ENCODE measurements at regions not wholly inside any gene's neighbourhood (a gene's known extent, or its start where the extent isn't known, plus 50 kb on each side); places are given as distances from the start of the nearest gene placed in this dataset.
A peak's percentile ranks its signal among the peaks of the same experiment; 100 is the strongest.
"Not testable (repeated sequence)": the region's sequence is repeated elsewhere in the genome, so short reads cannot be mapped to it uniquely, and the experiment has no call there.

DNA sequence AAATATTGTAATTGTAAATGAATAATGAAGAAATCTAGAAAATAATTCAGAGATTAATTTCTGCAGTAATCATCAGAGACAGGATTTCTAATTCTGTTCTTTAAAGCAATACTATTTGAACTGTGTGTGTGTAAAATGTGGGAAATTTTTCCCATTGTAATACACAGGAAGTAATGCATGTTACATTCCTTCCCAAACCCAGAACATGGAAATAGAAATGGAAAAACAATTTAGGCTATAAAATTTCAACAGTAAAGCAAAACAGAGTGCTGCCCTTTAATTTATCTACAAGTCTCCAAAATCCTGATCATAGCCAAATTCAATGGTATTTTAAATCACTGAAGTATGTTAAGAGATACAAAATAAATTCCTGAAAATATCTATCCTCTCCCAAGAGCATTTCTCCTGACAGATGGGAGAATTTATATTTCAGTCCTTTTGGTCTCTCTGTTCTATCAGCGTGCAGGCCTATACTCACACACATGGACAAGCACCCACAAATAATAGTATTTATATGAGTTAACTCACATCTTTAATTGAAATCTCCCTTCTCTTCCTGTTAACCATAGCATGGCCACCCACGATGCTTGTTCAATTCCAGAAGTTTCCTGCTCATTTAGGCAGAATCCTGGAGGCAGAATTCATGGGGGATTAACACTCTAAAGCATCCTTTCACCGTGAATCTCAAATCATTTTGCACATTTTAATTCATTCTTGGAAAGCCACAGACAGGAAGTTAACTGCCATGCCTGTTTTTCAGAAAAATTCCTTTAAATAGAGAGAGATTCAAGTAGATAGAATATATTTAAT is 1465.4 kb upstream of the FLRT2 start:
- no peak for FAIRE-seq

DNA sequence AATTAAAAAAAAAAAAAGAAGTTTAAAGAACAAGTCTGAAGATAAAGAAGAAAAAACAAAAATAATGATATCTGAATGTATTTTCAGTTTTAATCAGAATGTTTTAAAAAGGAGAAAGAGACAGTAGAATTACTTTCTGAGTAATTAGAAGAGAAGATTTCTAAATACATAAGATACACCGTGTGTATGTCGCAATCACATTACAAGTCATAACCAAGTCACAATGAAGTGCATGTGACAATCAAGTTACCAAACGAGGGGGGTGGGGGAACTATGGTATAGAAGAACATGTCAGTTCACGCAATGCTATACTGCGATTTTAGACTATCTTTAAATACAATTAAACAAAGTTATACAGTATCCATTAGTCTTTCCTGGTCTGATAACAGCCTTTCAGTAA is 1464.1 kb upstream of the FLRT2 start:
- no peak for FAIRE-seq

DNA sequence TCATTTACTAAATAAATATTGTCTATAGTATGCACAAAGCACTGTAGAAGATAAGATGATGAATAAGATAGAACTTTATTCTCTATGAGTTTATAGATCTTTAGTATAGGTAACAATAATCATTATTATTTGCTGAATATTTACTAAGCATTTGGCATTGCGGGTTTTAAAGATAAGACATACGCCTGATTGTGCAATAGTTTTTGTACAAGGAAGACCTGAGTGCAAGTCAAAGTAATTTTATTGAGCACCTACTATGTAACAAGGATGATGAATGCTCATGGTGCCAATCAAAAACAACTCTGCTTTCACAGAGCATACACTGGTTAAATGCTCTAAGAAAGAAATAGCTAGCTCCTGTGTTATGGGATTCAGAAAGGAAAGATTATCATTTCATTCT is 1461.7 kb upstream of the FLRT2 start:
- no peak for FAIRE-seq

DNA sequence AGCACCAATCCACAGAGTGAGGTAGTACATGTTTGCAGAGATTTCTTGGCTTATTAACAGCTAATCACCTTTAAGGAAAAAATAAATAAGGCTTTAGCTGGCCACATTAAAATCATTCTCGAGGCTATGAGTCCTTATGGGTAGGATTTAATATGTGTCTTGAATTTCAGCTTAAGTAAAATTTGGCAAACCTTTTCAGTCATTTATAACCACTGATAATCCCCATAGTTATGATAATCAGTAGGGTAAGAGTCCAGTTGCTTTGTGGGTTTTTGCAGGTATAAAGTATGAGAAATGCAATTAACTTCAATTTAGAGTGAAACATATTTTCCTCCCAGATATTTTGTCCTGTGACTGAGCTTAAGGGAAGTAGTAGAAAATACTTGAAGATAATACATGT is 1458.9 kb upstream of the FLRT2 start:
- no peak for FAIRE-seq

DNA sequence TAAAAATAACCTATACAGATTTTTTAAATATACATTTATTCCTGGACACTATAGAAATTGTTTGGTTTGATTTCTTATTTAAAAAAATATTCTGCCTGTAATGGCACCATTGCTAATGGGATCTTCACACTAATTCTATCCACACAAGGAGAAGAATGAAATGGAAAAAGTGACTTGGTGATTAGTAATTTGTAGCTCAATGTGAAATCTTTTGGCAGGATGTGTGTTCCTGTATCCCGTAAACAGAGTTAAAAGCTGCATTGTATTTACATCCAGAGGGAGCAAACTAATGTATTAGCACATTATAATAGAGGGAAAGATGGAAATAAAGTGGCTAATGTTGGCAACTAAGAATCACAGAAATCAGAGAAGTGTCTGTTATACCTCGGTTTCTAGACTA is 1455.3 kb upstream of the FLRT2 start:
- no peak for FAIRE-seq

DNA sequence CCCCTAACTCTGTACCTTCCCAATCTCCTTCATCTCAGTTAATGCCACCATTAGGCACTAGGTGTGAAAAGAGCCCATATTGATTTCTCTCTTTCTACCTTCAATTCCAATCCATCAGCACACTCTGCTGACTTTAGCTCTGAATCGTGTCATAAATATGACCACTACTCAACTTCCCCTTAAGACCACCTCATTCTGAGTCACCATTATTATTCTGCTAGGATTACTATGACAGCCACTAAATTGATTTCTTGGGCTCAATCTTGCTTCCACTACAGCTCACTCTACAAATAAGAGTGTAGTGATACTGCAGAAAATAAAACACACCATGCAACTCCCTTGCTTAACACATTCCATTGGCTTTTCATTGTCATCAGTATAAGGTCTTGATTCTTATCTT is 1449.0 kb upstream of the FLRT2 start:
- no peak for FAIRE-seq

DNA sequence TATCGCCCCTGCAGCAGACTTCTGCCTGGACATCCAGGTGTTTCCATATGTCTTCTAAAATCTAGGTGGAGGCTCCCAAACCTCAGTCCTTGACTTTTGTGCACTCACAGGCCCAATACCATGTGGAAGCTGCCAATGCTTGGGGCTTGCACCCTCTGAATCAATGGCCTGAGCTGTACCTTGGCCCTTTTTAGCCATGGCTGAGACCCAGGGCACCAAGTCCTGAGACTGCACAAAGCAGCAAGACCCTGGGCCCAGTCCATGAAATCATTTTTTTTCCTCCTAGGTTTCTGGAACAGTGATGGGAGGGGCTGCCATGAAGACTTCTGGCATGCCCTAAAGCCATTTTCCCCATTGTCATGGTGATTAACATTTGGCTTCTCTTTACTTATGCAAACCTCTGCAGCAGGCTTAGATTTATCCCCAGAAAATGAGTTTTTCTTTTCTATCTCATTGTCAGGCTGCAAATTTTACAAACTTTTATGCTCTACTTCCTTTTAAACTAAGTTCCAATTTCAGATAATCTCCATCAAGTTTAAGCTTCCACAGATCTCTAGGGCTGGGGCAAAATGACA is 1445.8 kb upstream of the FLRT2 start:
- FAIRE-seq, result no peak

DNA sequence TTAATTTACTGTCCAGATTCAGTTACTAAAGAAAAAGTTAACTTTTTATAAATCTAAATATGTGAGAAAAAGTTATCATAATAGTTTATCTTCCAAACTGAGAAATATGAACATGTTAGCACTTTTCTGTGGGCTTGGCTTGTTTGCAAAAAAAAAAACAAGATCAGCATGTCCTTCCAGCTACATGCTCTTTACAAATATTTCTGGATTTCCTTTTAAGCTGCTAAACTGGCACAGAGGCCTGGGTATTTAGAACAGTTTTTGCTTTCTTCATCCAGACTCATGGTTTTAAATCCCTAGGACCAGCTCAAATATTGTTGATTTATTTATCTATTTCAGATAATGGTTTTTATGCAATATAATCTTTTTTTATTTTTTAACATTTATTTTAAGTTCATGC is 1444.5 kb upstream of the FLRT2 start:
- no peak for FAIRE-seq

DNA sequence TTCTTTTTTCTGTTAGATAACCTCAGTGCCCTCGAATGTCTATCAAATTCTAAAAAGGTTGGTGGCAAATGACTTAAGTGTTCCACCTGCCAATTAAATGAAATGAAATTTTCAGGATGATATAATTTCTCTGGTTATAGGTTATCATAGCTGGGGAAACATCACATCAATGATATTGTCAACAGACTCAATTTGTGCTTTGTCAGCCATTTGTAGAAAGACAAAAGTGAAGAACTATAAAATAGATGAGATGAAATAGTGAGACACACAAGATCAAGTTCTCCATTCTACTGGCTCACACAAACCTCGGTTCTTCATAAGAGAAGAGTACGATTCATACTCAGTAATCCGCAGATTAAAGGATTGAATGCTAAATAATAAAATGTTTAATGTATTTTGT is 1443.2 kb upstream of the FLRT2 start:
- no peak for FAIRE-seq

DNA sequence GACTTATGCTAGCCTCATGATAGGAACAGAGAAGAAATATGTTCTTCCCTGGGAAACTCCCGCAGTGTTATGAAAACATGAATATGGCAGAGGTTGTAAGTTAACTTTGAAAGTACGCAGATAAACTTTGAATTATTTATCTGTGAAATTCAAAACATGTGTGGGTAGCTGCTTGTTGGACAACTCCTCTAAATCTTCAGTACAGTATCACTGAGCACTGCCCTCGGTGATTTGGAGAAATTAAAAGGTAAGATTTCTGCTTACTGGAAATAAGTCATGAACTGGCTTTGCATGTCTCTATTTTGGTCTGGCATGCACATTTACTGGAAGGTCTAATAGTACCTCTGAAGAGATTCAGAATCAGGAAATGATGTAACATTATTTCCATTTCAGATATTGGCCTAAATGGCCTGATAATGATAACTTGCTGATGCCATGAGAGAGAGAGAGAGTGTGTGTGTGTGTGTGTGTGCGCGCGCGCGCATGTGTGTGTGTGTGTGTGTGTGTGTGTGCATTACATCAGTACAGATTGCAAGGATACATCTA is 1441.9 kb upstream of the FLRT2 start:
- FAIRE-seq, result peak; percentile 98

DNA sequence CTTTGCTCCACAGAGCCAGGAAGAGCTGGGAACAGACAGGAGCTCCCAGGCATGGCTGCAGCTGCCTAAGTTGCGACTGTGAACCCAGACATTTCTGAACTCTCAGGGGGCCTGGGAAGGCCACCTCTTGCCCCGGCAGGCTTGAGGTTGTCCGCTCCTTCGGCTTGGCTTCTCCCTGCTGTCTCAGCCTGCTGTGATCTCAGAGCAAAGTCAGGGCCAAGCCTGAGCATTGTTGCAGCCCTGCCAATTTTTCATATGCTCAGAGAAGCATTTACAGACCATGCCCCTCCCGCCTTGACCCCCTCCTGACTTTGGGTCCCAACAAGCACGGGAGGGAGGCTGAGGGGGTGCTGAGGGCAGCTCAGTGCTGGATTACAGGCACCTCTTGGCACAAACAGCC is 1439.1 kb upstream of the FLRT2 start:
- no peak for FAIRE-seq

DNA sequence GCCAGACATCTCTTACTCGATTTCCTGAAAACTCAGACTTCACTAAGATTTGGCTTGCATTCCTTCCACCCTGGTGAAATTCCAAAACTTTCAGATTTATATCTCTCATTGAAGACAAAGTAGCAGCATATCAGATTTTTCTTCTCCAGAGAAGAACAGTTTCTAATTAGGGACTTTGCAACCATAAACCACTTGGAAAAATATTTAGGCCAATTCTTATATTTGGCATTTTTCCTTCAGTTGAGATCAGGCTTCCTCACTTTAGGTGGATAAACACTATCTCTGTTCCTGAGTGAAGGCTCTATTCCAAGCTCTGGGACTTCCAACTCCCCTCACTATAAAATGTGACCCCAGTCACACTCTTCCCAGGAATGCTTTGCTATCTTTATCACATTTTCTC is 1434.3 kb upstream of the FLRT2 start:
- FAIRE-seq, result peak; percentile 58

DNA sequence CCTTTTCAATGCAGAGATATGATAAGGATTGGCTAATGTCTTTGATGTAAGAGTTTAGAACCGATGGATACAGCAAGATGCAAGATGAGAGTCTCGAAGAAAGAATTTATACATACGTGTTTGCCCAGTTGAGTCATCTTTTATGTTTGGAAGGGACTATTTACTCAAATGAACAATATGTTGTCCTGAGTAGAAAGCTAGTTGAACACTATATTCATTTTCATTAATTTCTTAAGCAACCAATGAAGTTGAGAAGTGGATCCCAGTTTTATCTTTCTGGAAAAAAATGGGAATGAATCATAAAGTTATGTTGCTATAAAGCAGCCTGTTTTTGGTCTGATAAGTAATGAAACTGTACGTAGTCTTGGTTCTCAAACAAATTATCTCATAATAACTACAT is 1431.7 kb upstream of the FLRT2 start:
- FAIRE-seq, result no peak

DNA sequence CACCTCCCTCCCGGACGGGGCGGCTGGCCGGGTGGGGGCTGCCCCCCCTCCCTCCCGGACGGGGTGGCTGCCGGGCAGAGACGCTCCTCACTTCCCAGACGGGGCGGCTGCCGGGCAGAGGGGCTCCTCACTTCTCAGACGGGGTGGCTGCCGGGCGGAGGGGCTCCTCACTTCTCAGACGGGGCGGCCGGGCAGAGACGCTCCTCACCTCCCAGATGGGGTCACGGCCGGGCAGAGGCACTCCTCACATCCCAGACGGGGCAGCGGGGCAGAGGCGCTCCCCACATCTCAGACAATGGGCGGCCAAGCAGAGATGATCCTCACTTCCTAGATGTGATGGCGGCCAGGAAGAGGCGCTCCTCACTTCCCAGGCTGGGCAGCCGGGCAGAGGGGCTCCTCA is 1430.4 kb upstream of the FLRT2 start:
- FAIRE-seq, result not testable (repeated sequence)

DNA sequence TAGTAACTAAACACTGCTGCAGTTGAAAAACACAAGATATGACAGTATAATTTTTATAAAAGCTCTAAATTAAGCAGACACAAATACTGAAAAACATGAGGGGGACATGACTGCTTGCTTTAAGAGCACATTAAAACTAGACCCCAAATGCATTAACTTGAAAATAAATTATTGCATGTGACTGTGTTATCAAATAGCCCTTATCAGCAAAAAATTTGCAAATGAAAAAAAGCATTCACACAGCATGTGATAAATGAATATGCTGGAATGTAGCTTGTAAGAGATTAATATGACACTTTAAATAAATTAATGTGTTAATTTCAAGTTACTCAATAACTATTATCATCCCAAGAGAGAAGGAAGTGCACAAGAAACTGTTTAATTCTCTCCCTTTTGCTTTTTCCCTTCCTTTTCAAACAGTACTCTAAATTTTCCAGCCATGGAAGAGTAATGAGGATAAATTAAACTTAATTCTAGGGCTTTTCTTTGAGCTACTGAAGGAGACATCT is 1422.1 kb upstream of the FLRT2 start:
- no peak for FAIRE-seq

DNA sequence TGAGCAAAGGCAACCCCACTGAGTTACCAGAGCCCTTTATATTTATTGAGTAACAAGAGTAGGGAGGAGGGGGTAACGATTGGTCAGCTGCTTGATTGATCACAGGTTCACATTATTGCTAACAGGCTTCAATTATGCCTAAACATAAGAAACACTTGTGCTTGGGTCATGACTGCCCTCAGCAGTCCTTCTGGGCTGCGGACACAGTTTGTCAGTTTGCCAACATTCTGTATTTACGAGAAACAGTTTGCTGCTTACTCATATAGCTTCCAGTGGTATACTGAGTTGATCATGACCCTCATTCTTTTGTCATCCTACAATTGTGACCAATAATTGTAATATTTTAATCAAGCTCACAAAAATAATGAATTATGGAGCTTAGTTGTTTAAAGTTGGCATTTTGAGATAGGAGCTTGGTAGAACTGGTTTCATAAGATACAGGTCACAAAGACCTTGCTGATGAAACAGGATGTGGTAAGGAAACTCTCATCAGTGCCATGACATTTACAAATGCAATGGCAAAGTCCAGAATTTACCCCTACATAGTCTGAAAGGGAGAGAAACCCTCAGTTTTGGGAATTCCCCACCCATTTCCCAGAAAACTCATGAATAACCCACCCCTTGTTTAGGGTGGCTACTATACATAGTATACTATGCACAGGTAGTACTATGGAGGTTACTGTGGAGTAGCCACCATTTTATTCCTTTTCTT is 1421.0 kb upstream of the FLRT2 start:
- FAIRE-seq, result no peak

DNA sequence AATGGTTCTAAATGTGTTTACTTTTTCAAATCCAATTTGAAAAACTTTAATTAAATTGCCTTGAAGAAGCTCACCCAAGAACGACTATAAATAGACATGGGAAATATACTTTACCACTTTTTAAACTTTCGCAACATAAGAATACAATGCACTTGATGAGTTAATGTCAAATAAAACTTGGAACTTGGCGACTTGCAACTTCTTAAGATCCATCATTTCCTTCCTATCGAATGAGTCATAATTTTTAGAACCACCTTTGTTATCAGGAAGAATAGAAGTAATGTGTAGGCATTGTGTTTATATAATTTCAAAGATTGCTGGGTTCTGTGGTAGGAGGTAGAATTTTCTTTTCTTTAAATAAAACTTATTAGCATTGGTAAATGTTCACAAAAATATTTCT is 1417.4 kb upstream of the FLRT2 start:
- no peak for FAIRE-seq

DNA sequence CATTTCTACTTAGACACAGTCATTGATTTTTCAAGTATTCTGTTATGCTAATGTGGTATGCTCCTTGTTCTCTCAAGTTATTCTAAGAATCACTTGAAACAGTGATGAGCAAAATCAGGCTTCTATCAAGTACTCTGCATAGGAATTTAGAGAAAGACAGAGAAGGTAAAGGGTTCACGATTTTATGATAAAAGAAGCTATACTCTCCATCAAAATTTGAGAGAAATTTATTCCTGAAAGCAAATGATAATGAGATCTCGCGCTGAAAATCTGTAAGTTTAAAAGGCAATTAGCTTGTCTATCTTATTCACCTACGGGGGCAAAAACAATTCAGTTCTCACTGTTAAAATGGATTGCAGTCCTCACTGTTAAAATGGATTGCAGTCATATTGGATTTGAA is 1404.3 kb upstream of the FLRT2 start:
- no peak for FAIRE-seq

DNA sequence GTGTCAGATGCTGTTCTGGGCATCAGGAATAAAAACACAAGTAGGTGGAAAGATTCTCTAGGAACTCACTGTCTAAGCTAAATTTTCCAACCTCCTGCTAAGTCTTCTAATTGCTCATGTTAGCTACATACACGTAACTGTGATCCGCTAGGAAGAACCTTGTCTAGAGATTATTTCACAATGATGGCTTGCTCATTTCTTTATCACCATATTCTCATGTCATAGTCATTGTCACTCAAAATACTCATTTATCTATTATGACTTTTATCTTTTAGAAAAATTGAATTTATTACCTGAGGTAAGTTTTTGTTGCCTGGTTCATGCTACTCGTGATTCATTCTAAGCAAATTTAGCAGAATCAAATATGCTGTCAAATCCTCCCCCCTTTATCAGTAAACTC is 1402.4 kb upstream of the FLRT2 start:
- FAIRE-seq, result no peak

DNA sequence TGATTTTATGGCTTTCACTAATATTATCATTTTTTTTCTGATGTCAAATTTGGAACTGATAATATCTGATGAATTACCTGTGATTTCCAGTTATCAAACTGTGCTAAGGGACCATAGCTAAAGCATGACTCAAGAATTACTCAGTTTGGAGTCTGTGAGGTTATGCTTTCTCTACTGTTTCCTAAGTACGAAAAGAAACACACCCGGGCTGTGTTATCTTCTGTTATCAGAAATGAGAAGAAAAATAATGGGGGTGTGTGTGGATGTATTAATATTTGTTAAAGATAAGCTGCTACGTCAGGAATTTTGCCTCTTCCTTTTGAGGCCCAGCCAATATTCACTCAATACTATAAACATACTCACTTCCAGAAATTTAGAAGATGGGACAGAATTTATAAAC is 1401.9 kb upstream of the FLRT2 start:
- no peak for FAIRE-seq

DNA sequence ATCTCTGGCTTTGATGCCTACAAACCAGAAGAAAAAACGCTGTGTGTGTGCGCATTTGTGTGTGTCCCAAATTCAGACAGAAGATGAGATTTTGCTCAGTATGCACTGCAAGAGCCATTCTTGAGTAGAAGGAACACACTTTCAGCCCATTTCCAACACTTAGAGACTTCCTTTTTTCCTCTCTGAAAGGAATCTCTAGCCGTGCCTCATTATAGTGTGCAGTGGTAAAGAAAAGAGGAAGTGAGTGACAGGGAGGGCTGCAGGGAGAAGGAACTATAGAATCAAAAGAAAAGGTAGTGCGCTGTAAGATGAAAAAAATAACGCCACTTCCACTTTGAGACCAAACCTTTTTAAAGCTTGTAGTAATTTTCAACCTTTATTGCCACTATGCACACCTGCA is 1400.9 kb upstream of the FLRT2 start:
- no peak for FAIRE-seq

DNA sequence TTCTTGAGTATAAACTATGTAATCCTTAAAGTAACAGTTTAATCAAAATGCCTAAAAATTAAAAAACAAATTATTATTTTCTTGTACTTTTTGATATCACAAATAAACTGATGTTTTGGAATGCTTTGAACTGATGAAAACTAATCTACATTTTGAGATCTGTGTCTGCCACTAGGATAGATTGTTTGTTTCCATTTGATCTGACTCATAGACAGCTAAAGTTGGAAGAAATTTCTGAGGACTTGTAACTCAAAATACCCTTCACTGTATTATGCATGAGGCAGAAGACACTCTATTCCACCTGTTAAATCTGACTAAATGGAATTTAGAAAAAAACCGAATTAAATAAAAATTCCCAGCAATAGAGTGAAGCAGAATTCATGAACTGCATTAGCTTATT is 1400.0 kb upstream of the FLRT2 start:
- no peak for FAIRE-seq

DNA sequence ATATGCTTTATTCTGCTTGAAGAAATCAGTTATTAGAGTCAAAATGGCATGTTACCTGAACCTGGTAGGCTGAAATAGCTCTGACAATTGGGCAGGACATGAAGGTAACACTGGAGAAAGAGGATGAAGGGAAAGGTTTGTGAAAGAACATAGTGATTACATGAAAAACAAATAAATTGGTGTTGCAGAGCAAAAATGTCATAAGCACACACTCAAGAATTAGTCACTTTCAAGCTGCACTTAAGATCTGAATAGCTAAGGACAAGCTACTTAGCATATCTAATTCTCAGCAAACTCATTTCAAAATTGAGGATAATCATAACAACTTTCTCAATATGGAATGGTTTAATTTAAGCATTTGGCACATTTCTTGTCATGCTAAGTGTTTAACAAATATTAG is 1398.0 kb upstream of the FLRT2 start:
- FAIRE-seq, result no peak

DNA sequence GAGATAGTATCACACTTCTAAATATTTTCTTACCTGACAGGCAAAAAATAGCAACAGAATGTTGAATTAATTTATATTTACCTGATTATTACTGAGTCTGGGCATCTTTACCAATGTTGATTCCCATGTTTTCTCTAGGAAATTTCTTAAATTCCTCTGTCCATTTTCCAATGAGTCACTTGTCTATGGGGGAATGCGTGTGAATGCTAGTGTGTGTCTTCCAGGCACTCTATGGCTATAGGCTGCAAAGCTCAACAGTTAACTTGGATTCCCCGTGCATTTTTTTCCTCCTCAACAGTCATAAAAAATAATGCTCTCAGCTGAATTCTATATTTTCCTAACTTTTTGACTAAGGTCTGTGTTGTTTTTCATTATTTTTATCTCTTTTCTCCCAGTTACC is 1385.8 kb upstream of the FLRT2 start:
- FAIRE-seq, result no peak
